ENCODE measurements at regions not wholly inside any gene's neighbourhood (a gene's known extent, or its start where the extent isn't known, plus 50 kb on each side); places are given as distances from the start of the nearest gene placed in this dataset.

- Histone ChIP-seq H3K27ac (ENCODE audit: low read depth in 2 of 2, low read length in 2 of 2) (no peak overlapping the region), H3K4me3 (ENCODE audit: low read length in 3 of 3) (no peak overlapping the region), H3K36me3 (ENCODE audit: control insufficient read depth in 2 of 3, insufficient read depth in 3 of 3, low read length in 3 of 3) (no peaks in the 10 kb centered on the region), H3K9ac (ENCODE audit: low read length in 3 of 3) (no peak overlapping the region), H3K9me3 (ENCODE audit: control insufficient read depth in 2 of 3, insufficient read depth in 1 of 3, low read length in 3 of 3) (no peaks in the 10 kb centered on the region), H3K4me1 (ENCODE audit: control insufficient read depth in 2 of 3, insufficient read depth in 2 of 3, low read depth in 1 of 3, low read length in 3 of 3) (no peaks in the 10 kb centered on the region), H3K27me3 (ENCODE audit: control insufficient read depth, insufficient read depth, low read length) (no peaks in the 10 kb centered on the region)
- no peak for FAIRE-seq
- intact Hi-C loops (cut with DNase I), result no loop called here
- TF ChIP-seq CTCF (IDR thresholded peaks at IDR 0.05; ENCODE audit: borderline replicate concordance, extremely low read depth, insufficient read depth), result no peak
- no peak for DNase-seq
Observed at GRCh38 chr22:26732284-26732683, 74.9 kb downstream of the MIAT start.

GRCh38 chr22:26734339-26735018 lies 77.1 kb downstream of the MIAT start:
- no peak overlapping the region for H3K27ac ChIP-seq (ENCODE audit: low read depth in 2 of 2, low read length in 2 of 2)
- intact Hi-C loops (cut with DNase I), result no loop called here

GRCh38 chr22:26735019-26735409 lies 77.6 kb downstream of the MIAT start:
- FAIRE-seq, result no peak
- intact Hi-C loops (cut with DNase I), result no loop called here
- Histone ChIP-seq H3K9ac (ENCODE audit: low read length in 3 of 3) (no peak overlapping the region), H3K36me3 (ENCODE audit: control insufficient read depth in 2 of 3, insufficient read depth in 3 of 3, low read length in 3 of 3) (no peaks in the 10 kb centered on the region), H3K27ac (ENCODE audit: low read depth in 2 of 2, low read length in 2 of 2) (no peak overlapping the region), H3K4me1 (ENCODE audit: control insufficient read depth in 2 of 3, insufficient read depth in 2 of 3, low read depth in 1 of 3, low read length in 3 of 3) (no peaks in the 10 kb centered on the region), H3K4me3 (ENCODE audit: low read length in 3 of 3) (no peak overlapping the region), H3K27me3 (ENCODE audit: control insufficient read depth, insufficient read depth, low read length) (no peaks in the 10 kb centered on the region), H3K9me3 (ENCODE audit: control insufficient read depth in 2 of 3, insufficient read depth in 1 of 3, low read length in 3 of 3) (no peaks in the 10 kb centered on the region)
- DNase-seq, result no peak
- no peak for TF ChIP-seq CTCF (IDR thresholded peaks at IDR 0.05; ENCODE audit: borderline replicate concordance, extremely low read depth, insufficient read depth)

More at GRCh38 chr22:26734339-26735018, 77.1 kb downstream of the MIAT start:
- Histone ChIP-seq H3K27me3 (ENCODE audit: control insufficient read depth, insufficient read depth, low read length) (no peaks in the 10 kb centered on the region), H3K9ac (ENCODE audit: low read length in 3 of 3) (no peak overlapping the region), H3K36me3 (ENCODE audit: control insufficient read depth in 2 of 3, insufficient read depth in 3 of 3, low read length in 3 of 3) (no peaks in the 10 kb centered on the region), H3K4me3 (ENCODE audit: low read length in 3 of 3) (no peak overlapping the region), H3K4me1 (ENCODE audit: control insufficient read depth in 2 of 3, insufficient read depth in 2 of 3, low read depth in 1 of 3, low read length in 3 of 3) (no peaks in the 10 kb centered on the region), H3K9me3 (ENCODE audit: control insufficient read depth in 2 of 3, insufficient read depth in 1 of 3, low read length in 3 of 3) (no peaks in the 10 kb centered on the region)
- no peak for TF ChIP-seq CTCF (IDR thresholded peaks at IDR 0.05; ENCODE audit: borderline replicate concordance, extremely low read depth, insufficient read depth)
- FAIRE-seq, result no peak
- DNase-seq, result no peak

GRCh38 chr22:26737262-26737661 lies 79.9 kb downstream of the MIAT start:
- FAIRE-seq (no peak), DNase-seq (no peak)
- intact Hi-C loops (cut with DNase I), result no loop called here
- Histone ChIP-seq H3K36me3 (ENCODE audit: control insufficient read depth in 2 of 3, insufficient read depth in 3 of 3, low read length in 3 of 3) (no peaks in the 10 kb centered on the region), H3K27ac (ENCODE audit: low read depth in 2 of 2, low read length in 2 of 2) (no peak overlapping the region), H3K9ac (ENCODE audit: low read length in 3 of 3) (no peak overlapping the region), H3K27me3 (ENCODE audit: control insufficient read depth, insufficient read depth, low read length) (no peaks in the 10 kb centered on the region), H3K4me1 (ENCODE audit: control insufficient read depth in 2 of 3, insufficient read depth in 2 of 3, low read depth in 1 of 3, low read length in 3 of 3) (no peaks in the 10 kb centered on the region), H3K4me3 (ENCODE audit: low read length in 3 of 3) (no peak overlapping the region), H3K9me3 (ENCODE audit: control insufficient read depth in 2 of 3, insufficient read depth in 1 of 3, low read length in 3 of 3) (no peaks in the 10 kb centered on the region)
- TF ChIP-seq CTCF (IDR thresholded peaks at IDR 0.05; ENCODE audit: borderline replicate concordance, extremely low read depth, insufficient read depth), result no peak

Measured in kidney (tissue), 13 donors.